ENCODE measurements at regions not wholly inside any gene's neighbourhood (a gene's known extent, or its start where the extent isn't known, plus 50 kb on each side); places are given as distances from the start of the nearest gene placed in this dataset.

- no peak for DNase-seq (ENCODE audit: low read depth in 1 of 2, low spot score in 1 of 2)
- H3K4me3 ChIP-seq (replicated peaks; ENCODE audit: insufficient read depth, low read length) = no peak overlapping the region
- no peak for TF ChIP-seq POLR2AphosphoS5 (IDR thresholded peaks at IDR 0.05; ENCODE audit: low read depth)
- TF ChIP-seq REST (IDR thresholded peaks at IDR 0.05; ENCODE audit: insufficient replicate concordance, low read depth) = no peak
- TF ChIP-seq CTCF (IDR thresholded peaks at IDR 0.05; ENCODE audit: insufficient read depth, low read length) = no peak
- no peak for TF ChIP-seq SPI1 (IDR thresholded peaks at IDR 0.05; ENCODE audit: borderline replicate concordance, low read depth)
- TF ChIP-seq GABPA (IDR thresholded peaks at IDR 0.05; ENCODE audit: low read depth) = no peak
- H3K27ac ChIP-seq (replicated peaks) = no peak overlapping the region
- H3K27me3 ChIP-seq (ENCODE audit: insufficient read depth, poor library complexity, severe bottlenecking) = no peaks in the 10 kb centered on the region
Observed at GRCh38 chr6:109295109-109295773, 87.0 kb downstream of the CD164 start.

- no peak for TF ChIP-seq SPI1 (IDR thresholded peaks at IDR 0.05; ENCODE audit: borderline replicate concordance, low read depth)
- TF ChIP-seq POLR2AphosphoS5 (IDR thresholded peaks at IDR 0.05; ENCODE audit: low read depth) = no peak
- Histone ChIP-seq H3K27ac (replicated peaks) (no peak overlapping the region), H3K4me3 (replicated peaks; ENCODE audit: insufficient read depth, low read length) (no peak overlapping the region), H3K27me3 (ENCODE audit: insufficient read depth, poor library complexity, severe bottlenecking) (no peaks in the 10 kb centered on the region)
- DNase-seq (ENCODE audit: low read depth in 1 of 2, low spot score in 1 of 2) = no peak
Observed at GRCh38 chr6:109292983-109293586, 89.2 kb downstream of the CD164 start.

- TF ChIP-seq POLR2AphosphoS5 (IDR thresholded peaks at IDR 0.05; ENCODE audit: low read depth) = no peak
- no peak for TF ChIP-seq SPI1 (IDR thresholded peaks at IDR 0.05; ENCODE audit: borderline replicate concordance, low read depth)
- no peak for TF ChIP-seq REST (IDR thresholded peaks at IDR 0.05; ENCODE audit: insufficient replicate concordance, low read depth)
- TF ChIP-seq GABPA (IDR thresholded peaks at IDR 0.05; ENCODE audit: low read depth) = no peak
- TF ChIP-seq CTCF (IDR thresholded peaks at IDR 0.05; ENCODE audit: insufficient read depth, low read length) = no peak
- H3K4me3 ChIP-seq (replicated peaks; ENCODE audit: insufficient read depth, low read length) = no peak overlapping the region
Observed at GRCh38 chr6:109292420-109292819, 89.8 kb downstream of the CD164 start.

GRCh38 chr6:109291902-109292301, 90.4 kb downstream of the CD164 start:
- DNase-seq (ENCODE audit: low read depth in 1 of 2, low spot score in 1 of 2) = no peak
- no peaks in the 10 kb centered on the region for H3K27me3 ChIP-seq (ENCODE audit: insufficient read depth, poor library complexity, severe bottlenecking)
- no peak overlapping the region for H3K27ac ChIP-seq (replicated peaks)
- H3K4me3 ChIP-seq (replicated peaks; ENCODE audit: insufficient read depth, low read length) = no peak overlapping the region
- no peak for TF ChIP-seq SPI1 (IDR thresholded peaks at IDR 0.05; ENCODE audit: borderline replicate concordance, low read depth)
- no peak for TF ChIP-seq GABPA (IDR thresholded peaks at IDR 0.05; ENCODE audit: low read depth)
- TF ChIP-seq CTCF (IDR thresholded peaks at IDR 0.05; ENCODE audit: insufficient read depth, low read length) = no peak
- no peak for TF ChIP-seq REST (IDR thresholded peaks at IDR 0.05; ENCODE audit: insufficient replicate concordance, low read depth)
- no peak for TF ChIP-seq POLR2AphosphoS5 (IDR thresholded peaks at IDR 0.05; ENCODE audit: low read depth)

More at GRCh38 chr6:109292420-109292819, 89.8 kb downstream of the CD164 start:
- no peak for DNase-seq (ENCODE audit: low read depth in 1 of 2, low spot score in 1 of 2)
- H3K27ac ChIP-seq (replicated peaks) = no peak overlapping the region
- H3K27me3 ChIP-seq (ENCODE audit: insufficient read depth, poor library complexity, severe bottlenecking) = no peaks in the 10 kb centered on the region

Data from HL-60 (cell line).